WTC11 (cell line): ENCODE measurements at regions not wholly inside any gene's neighbourhood (a gene's known extent, or its start where the extent isn't known, plus 50 kb on each side); places are given as distances from the start of the nearest gene placed in this dataset.

Source experiments
- ATAC-seq: fragments of 200-7000 bp; cut with Tn5 transposase; 2 replicates; pipeline ENCODE4 v1.10.0; 2021; ENCODE audit warnings: mild to moderate bottlenecking, moderate library complexity
- CTCF ChIA-PET: fragments of 300-600 bp; sonication (Branson Sonifier 250); formaldehyde crosslinking; loops from one replicate; lab custom pipeline; 2021; ENCODE audit warnings: antibody characterized with exemption; lab: Charles Lee
- POLR2A ChIA-PET: fragments of 350-600 bp; sonication (Branson Sonifier 250); formaldehyde crosslinking; loops from one replicate; lab custom pipeline; 2021; ENCODE audit warnings: antibody characterized with exemption; lab: Charles Lee
- DNase-seq: peaks from one replicate; pipeline ENCODE4 v3.0.0; 2021; ENCODE audit warnings: low spot score
- H3K27ac Mint-ChIP-seq: 2 replicates; pipeline ENCODE4 v1.8.0; 2021; ENCODE audit warnings: mixed read lengths
- H3K27me3 Mint-ChIP-seq: 2 replicates; pipeline ENCODE4 v1.8.0; 2021; ENCODE audit warnings: low read depth, mild to moderate bottlenecking, moderate library complexity, mixed read lengths
- H3K36me3 Mint-ChIP-seq: 2 replicates; pipeline ENCODE4 v1.8.0; 2021; ENCODE audit warnings: mixed read lengths
- H3K4me1 Mint-ChIP-seq: 2 replicates; pipeline ENCODE4 v1.8.0; 2022; ENCODE audit warnings: mixed read lengths
- H3K4me3 Mint-ChIP-seq: 2 replicates; pipeline ENCODE4 v1.8.0; 2021; ENCODE audit warnings: mild to moderate bottlenecking, moderate library complexity, mixed read lengths
- H3K9me3 Mint-ChIP-seq: 2 replicates; pipeline ENCODE4 v1.8.0; 2021; ENCODE audit warnings: mixed read lengths
- E2F1 ChIP-seq: sonication (generic); formaldehyde crosslinking; IDR thresholded peaks from 2 replicates; pipeline ENCODE4 v1.8.0; 2022; ENCODE audit warnings: mild to moderate bottlenecking, missing genetic modification reagents
- FOXJ3 ChIP-seq: sonication (generic); formaldehyde crosslinking; IDR thresholded peaks from 2 replicates; pipeline ENCODE4 v1.9.0; 2021; ENCODE audit warnings: missing genetic modification reagents, mild to moderate bottlenecking, borderline replicate concordance
- FOXP4 ChIP-seq: sonication (generic); formaldehyde crosslinking; IDR thresholded peaks from 2 replicates; pipeline ENCODE4 v1.8.0; 2022; ENCODE audit warnings: mild to moderate bottlenecking, missing genetic modification reagents
- GRHL2 ChIP-seq: fragments of 250-450 bp; sonication (Bioruptor Pico); IDR thresholded peaks from 2 replicates; pipeline ENCODE4 v1.8.0; 2022; ENCODE audit warnings: mild to moderate bottlenecking, moderate library complexity; ENCODE audit not compliant: insufficient replicate concordance, severe bottlenecking
- JUN ChIP-seq: sonication (generic); formaldehyde crosslinking; IDR thresholded peaks from 2 replicates; pipeline ENCODE4 v1.8.0; 2023; ENCODE audit warnings: mild to moderate bottlenecking, missing genetic modification reagents
- MYBL2 ChIP-seq: sonication (generic); formaldehyde crosslinking; IDR thresholded peaks from 2 replicates; pipeline ENCODE4 v1.8.1; 2023; ENCODE audit warnings: mild to moderate bottlenecking, moderate library complexity, missing genetic modification reagents
- NFATC4 ChIP-seq: fragments of 250-450 bp; sonication (Bioruptor Pico); IDR thresholded peaks from 2 replicates; pipeline ENCODE4 v1.9.0; 2021; ENCODE audit warnings: mild to moderate bottlenecking
- NFE2L1 ChIP-seq: sonication (generic); formaldehyde crosslinking; IDR thresholded peaks from 2 replicates; pipeline ENCODE4 v1.8.1; 2023; ENCODE audit warnings: missing genetic modification reagents
- PRRX2 ChIP-seq: fragments of 250-450 bp; sonication (Bioruptor Pico); IDR thresholded peaks from 2 replicates; pipeline ENCODE4 v1.8.0; 2021; ENCODE audit warnings: mild to moderate bottlenecking
- RORB ChIP-seq: fragments of 250-450 bp; sonication (Bioruptor Pico); IDR thresholded peaks from 2 replicates; pipeline ENCODE4 v1.9.0; 2021; ENCODE audit warnings: mild to moderate bottlenecking
- SP1 ChIP-seq: sonication (generic); formaldehyde crosslinking; conservative IDR thresholded peaks from 2 replicates; pipeline ENCODE4 v1.8.1; 2022; ENCODE audit warnings: missing genetic modification reagents
- TEAD1 ChIP-seq: sonication (generic); formaldehyde crosslinking; IDR thresholded peaks from 2 replicates; pipeline ENCODE4 v1.8.0; 2022; ENCODE audit warnings: mild to moderate bottlenecking, missing genetic modification reagents
- TP53 ChIP-seq: sonication (generic); formaldehyde crosslinking; IDR thresholded peaks from 2 replicates; pipeline ENCODE4 v1.8.1; 2023; ENCODE audit warnings: mild to moderate bottlenecking, missing genetic modification reagents
- USF1 ChIP-seq: sonication (generic); formaldehyde crosslinking; IDR thresholded peaks from 2 replicates; pipeline ENCODE4 v1.8.0; 2022; ENCODE audit warnings: mild to moderate bottlenecking, missing genetic modification reagents
- ZBTB21 ChIP-seq: sonication (generic); formaldehyde crosslinking; IDR thresholded peaks from 2 replicates; pipeline ENCODE4 v1.8.1; 2023; ENCODE audit warnings: mild to moderate bottlenecking, missing genetic modification reagents, borderline replicate concordance
- ZNF232 ChIP-seq: sonication (generic); formaldehyde crosslinking; IDR thresholded peaks from 2 replicates; pipeline ENCODE4 v1.8.0; 2022; ENCODE audit warnings: mild to moderate bottlenecking, missing genetic modification reagents
- ZNF263 ChIP-seq: sonication (generic); formaldehyde crosslinking; IDR thresholded peaks from 2 replicates; pipeline ENCODE4 v1.8.1; 2022; ENCODE audit warnings: low read depth, mild to moderate bottlenecking, moderate library complexity, missing genetic modification reagents
- ZNF281 ChIP-seq: sonication (generic); formaldehyde crosslinking; IDR thresholded peaks from 2 replicates; pipeline ENCODE4 v1.8.0; 2023; ENCODE audit warnings: mild to moderate bottlenecking, missing genetic modification reagents
- ZNF317 ChIP-seq: sonication (generic); formaldehyde crosslinking; IDR thresholded peaks from 2 replicates; pipeline ENCODE4 v1.8.1; 2023; ENCODE audit warnings: low read depth, mild to moderate bottlenecking, moderate library complexity, missing genetic modification reagents, borderline replicate concordance
- TF ChIP-seq, protein P1 (sequence below): sonication (generic); formaldehyde crosslinking; IDR thresholded peaks from 2 replicates; pipeline ENCODE4 v1.8.1; 2023; ENCODE audit warnings: mild to moderate bottlenecking, missing genetic modification reagents, moderate library complexity
- TF ChIP-seq, protein P2 (sequence below): sonication (generic); formaldehyde crosslinking; IDR thresholded peaks from 2 replicates; pipeline ENCODE4 v1.8.0; 2023; ENCODE audit warnings: missing genetic modification reagents, mild to moderate bottlenecking, borderline replicate concordance
- TF ChIP-seq, protein P3 (sequence below): sonication (generic); formaldehyde crosslinking; IDR thresholded peaks from 2 replicates; pipeline ENCODE4 v1.8.0; 2022; ENCODE audit warnings: missing genetic modification reagents

GRCh38 chr16:85278839-85279238, 166.6 kb upstream of the CIBAR2 start (continued):
- no peak for TF ChIP-seq ZNF263 (CRISPR knock-in tag)
- TF ChIP-seq GRHL2 (CRISPR knock-in tag): no peak
- TF ChIP-seq FOXP4: no peak
- TF ChIP-seq TP53 (CRISPR knock-in tag): no peak
- no peak for TF ChIP-seq ZNF281
- TF ChIP-seq, all 79 proteins: peak for 0

DNA sequence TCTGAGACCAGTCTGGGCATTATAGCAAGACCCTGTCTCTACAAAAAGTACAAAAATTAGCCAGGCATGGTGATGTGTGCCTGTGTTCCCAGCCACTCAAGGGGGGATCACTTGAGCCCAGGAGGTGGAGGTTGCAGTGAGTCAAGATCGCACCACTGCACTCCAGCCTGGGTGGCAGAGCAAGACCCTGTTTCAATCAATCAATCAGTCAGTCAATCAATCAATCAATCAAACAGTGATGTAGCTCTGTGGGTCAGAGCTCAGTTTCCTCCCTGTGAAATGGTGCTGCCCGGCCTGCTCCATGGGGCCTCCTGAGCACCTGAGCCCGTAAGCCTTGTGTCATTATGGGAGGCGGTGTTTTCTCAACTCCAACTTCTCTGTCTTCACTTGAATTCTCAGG, 167.1 kb upstream of the CIBAR2 start:
- peaks cover 25% of the 10 kb centered on the region for H3K4me1 Mint-ChIP-seq
- no peaks in the 10 kb centered on the region for H3K36me3 Mint-ChIP-seq
- ChIA-PET CTCF (interaction anchor here (0.8 to 1.8 kb wide), 6 partner anchors 11 to 165 kb away, joined by 3 to 4 read pairs (median 4); no protein-coding TSS in a partner anchor), POLR2A (no interaction called here)
- no peak overlapping the region for H3K4me3 Mint-ChIP-seq
- DNase-seq (no peak), ATAC-seq (no peak)
- H3K27me3 Mint-ChIP-seq: no peaks in the 10 kb centered on the region
- H3K9me3 Mint-ChIP-seq: no peaks in the 10 kb centered on the region
- no peak overlapping the region for H3K27ac Mint-ChIP-seq
- TF ChIP-seq NFE2L1 (CRISPR knock-in tag) (no peak), JUN (CRISPR knock-in tag) (no peak), ZBTB21 (CRISPR knock-in tag) (no peak), RORB (no peak), PRRX2 (CRISPR knock-in tag) (no peak), MYBL2 (CRISPR knock-in tag) (no peak), ZNF232 (CRISPR knock-in tag) (no peak), NFATC4 (CRISPR knock-in tag) (no peak), ZNF317 (CRISPR knock-in tag) (no peak), FOXJ3 (CRISPR knock-in tag) (no peak), SP1 (CRISPR knock-in tag) (no peak), USF1 (no peak), E2F1 (CRISPR knock-in tag) (no peak), TEAD1 (CRISPR knock-in tag) (no peak)
- TF ChIP-seq, protein P1, sequence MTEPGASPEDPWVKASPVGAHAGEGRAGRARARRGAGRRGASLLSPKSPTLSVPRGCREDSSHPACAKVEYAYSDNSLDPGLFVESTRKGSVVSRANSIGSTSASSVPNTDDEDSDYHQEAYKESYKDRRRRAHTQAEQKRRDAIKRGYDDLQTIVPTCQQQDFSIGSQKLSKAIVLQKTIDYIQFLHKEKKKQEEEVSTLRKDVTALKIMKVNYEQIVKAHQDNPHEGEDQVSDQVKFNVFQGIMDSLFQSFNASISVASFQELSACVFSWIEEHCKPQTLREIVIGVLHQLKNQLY (CRISPR knock-in tag): no peak
- TF ChIP-seq, protein P2, sequence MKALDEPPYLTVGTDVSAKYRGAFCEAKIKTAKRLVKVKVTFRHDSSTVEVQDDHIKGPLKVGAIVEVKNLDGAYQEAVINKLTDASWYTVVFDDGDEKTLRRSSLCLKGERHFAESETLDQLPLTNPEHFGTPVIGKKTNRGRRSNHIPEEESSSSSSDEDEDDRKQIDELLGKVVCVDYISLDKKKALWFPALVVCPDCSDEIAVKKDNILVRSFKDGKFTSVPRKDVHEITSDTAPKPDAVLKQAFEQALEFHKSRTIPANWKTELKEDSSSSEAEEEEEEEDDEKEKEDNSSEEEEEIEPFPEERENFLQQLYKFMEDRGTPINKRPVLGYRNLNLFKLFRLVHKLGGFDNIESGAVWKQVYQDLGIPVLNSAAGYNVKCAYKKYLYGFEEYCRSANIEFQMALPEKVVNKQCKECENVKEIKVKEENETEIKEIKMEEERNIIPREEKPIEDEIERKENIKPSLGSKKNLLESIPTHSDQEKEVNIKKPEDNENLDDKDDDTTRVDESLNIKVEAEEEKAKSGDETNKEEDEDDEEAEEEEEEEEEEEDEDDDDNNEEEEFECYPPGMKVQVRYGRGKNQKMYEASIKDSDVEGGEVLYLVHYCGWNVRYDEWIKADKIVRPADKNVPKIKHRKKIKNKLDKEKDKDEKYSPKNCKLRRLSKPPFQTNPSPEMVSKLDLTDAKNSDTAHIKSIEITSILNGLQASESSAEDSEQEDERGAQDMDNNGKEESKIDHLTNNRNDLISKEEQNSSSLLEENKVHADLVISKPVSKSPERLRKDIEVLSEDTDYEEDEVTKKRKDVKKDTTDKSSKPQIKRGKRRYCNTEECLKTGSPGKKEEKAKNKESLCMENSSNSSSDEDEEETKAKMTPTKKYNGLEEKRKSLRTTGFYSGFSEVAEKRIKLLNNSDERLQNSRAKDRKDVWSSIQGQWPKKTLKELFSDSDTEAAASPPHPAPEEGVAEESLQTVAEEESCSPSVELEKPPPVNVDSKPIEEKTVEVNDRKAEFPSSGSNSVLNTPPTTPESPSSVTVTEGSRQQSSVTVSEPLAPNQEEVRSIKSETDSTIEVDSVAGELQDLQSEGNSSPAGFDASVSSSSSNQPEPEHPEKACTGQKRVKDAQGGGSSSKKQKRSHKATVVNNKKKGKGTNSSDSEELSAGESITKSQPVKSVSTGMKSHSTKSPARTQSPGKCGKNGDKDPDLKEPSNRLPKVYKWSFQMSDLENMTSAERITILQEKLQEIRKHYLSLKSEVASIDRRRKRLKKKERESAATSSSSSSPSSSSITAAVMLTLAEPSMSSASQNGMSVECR: no peak
- TF ChIP-seq, protein P3, sequence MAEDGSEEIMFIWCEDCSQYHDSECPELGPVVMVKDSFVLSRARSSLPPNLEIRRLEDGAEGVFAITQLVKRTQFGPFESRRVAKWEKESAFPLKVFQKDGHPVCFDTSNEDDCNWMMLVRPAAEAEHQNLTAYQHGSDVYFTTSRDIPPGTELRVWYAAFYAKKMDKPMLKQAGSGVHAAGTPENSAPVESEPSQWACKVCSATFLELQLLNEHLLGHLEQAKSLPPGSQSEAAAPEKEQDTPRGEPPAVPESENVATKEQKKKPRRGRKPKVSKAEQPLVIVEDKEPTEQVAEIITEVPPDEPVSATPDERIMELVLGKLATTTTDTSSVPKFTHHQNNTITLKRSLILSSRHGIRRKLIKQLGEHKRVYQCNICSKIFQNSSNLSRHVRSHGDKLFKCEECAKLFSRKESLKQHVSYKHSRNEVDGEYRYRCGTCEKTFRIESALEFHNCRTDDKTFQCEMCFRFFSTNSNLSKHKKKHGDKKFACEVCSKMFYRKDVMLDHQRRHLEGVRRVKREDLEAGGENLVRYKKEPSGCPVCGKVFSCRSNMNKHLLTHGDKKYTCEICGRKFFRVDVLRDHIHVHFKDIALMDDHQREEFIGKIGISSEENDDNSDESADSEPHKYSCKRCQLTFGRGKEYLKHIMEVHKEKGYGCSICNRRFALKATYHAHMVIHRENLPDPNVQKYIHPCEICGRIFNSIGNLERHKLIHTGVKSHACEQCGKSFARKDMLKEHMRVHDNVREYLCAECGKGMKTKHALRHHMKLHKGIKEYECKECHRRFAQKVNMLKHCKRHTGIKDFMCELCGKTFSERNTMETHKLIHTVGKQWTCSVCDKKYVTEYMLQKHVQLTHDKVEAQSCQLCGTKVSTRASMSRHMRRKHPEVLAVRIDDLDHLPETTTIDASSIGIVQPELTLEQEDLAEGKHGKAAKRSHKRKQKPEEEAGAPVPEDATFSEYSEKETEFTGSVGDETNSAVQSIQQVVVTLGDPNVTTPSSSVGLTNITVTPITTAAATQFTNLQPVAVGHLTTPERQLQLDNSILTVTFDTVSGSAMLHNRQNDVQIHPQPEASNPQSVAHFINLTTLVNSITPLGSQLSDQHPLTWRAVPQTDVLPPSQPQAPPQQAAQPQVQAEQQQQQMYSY (CRISPR knock-in tag): no peak
